Stimulated activated CD4-positive, alpha-beta T cell treated with anti-CD3 and anti-CD28 coated beads, Interleukin-15, amount 100 ng/mL, for 24 hours (primary cell): ENCODE measurements at regions not wholly inside any gene's neighbourhood (a gene's known extent, or its start where the extent isn't known, plus 50 kb on each side); places are given as distances from the start of the nearest gene placed in this dataset.
"Not testable (repeated sequence)": the region's sequence is repeated elsewhere in the genome, so short reads cannot be mapped to it uniquely, and the experiment has no call there.

ENCODE experiments used
- DNase-seq: peaks from one replicate; pipeline ENCODE4 v3.0.0-alpha.2; 2020

DNA sequence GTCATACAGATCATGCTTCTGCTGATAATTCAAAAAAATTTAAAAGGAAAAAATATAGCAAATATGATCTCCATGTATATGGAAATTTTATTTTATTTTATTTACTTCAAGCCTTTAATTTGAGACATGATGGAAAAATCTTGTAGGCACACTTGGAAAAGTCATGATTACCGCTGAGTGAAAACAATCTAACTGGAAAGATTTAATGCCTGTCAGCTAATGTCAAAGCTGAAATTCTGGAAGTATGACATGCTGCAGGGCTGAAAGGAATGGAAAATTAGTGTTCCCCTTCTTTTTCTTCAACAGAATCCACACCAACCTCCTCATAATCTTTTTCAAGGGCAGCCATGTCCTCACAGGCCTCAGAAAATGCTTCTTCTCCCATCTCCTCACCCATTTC, 58.2 kb downstream of the RPRM start:
- DNase-seq: no peak

DNA sequence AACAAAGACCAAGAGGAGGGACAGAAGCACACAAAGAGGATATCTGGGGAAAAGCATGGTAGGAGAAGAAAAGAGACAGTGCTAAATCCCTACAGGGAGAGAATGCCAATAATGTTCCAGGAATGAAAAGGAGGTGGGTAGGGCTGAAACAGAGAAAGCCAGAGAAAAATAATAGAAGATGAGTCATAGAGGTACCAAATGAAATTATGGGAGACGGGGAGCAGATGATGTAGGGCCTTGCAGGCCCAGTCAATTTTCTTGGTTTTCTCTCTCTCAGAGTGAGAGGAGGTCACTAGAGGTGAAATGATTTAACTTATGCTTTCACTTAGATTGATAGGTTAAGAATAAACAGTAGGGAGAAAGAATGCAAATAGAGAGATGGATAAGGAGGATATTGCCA, 61.5 kb downstream of the RPRM start:
- no peak for DNase-seq

DNA sequence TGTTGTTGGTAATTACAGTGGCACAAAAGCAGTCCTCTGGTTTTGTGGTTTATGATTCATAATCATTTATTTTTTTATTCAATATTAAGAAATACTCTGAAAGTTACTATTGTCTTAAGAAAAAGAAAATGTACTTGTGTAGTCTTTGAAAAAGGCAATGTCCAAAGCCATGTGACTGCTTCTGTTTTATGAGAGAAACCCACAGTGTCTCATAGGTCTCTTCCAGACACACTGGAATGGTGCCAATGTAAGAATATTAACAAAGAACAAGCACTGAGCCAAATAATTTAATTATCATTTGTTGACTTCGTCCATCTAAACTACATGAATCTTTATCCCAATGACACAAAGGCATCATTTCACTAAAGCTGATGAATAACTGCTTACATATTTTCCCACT, 62.5 kb downstream of the RPRM start:
- no peak for DNase-seq

DNA sequence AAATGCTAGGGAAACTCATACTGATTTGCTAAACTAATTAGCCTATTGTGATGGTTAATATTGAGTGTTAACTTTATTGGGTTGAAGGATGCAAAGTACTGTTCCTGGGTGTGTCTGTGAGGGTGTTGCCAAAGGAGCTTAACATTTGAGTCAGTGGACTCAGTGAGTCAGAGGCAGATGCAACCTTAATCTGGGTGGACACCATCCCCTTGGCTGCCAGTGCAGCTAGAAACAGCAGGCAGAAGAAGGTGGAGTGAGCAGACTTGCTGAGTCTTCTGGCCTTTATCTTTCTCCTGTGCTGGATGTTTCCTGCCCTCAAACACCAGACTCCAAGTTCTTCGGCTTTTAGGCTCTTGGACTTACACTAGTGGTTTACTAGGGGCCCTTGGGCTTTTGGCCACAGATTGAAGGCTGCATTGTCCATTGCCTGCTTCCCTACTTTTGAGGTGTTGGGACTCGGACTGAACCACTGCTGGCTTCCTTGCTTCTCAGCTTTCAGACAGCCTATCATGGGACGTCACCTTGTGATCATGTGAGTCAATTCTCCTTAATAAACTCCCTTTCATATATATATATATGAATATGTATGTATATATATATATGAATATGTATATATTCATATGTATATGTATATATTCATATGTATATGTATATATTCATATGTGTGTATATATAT, 69.7 kb downstream of the RPRM start:
- DNase-seq: no peak

DNA sequence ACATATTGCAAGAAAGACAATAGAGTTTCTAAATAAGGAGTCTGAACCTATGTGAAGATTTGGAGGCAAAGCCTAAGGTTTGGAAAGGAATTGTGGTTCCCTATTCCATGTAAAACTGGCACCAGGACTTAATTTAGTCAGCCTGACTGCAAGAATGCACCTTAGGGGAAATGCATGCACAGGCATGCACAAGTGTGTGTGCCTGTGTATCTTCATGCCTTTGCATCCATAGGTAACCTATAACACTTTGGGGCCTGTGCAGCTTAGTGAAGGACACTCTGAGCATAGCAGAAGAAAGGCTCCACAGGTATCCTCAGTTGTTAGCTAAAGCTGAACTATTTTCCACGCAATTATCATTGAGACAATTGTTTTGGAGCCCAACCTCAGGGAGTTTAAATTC, 73.4 kb downstream of the RPRM start:
- no peak for DNase-seq

DNA sequence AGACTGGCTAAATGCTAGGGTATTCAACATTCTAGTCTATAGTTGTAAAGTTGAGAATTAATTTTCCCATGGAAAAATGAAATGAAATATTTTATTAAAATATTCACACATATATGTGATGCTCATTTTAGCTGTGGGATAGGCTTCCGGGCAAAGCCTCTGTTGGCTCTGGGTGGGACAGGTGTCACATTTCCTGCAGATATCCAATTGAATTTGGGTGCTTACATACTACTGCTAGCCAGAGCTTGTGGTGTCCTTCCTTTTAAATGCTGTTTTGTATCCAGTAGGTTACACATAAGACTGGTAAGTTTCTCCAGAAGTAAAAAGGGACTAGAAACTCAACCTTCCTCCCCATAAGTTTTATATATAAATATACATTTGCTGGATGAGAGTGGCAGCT, 73.8 kb downstream of the RPRM start:
- DNase-seq: no peak

DNA sequence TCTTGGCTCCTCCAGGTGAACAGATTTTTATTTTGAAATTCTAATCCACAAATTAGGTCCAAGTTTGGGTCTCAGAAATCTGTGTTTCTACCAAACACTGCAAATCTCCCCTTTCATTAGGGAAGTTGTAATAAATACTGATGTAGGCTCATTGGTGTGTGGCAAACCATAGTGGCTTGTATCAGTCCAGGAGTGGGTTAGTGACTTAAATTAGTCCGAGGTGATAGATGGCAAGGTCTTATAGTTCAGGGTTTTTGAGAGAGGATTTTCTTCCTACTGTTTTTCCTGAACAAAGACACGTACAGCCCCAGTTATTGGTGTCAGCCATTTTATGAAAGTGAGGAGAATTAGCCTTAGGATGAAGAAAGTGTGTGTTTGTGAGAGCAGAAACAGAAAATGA, 74.6 kb downstream of the RPRM start:
- no peak for DNase-seq

DNA sequence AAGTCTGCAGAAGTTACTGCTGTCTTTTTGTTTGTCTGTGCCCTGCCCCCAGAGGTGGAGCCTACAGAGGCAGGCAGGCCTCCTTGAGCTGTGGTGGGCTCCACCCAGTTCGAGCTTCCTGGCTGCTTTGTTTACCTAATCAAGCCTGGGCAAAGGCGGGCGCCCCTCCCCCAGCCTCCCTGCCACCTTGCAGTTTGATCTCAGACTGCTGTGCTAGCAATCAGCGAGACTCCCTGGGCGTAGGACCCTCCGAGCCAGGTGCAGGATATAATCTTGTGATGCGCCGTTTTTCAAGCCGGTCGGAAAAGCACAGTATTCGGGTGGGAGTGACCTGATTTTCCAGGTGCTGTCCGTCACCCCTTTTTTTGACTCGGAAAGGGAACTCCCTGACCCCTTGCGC, 75.2 kb downstream of the RPRM start:
- not testable (repeated sequence) for DNase-seq

DNA sequence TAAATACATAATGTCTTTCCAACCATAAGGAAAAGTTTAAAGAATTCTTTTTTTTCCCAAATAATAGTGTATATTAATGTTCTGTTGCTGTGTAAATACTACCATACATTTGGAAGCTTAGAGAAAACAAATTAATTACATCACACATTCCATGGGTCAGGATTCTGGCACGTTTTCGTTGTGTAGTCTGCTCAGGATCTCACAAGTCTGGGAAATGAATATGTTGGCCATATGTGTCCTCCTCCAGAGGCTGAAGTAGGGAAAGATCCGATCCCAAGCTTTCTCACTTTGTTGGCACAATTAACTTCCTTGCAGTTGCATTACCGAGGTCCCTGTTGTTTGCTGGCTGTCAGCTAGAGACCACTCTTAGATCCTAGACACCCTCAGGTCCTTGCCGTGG, 83.9 kb downstream of the RPRM start:
- no peak for DNase-seq

DNA sequence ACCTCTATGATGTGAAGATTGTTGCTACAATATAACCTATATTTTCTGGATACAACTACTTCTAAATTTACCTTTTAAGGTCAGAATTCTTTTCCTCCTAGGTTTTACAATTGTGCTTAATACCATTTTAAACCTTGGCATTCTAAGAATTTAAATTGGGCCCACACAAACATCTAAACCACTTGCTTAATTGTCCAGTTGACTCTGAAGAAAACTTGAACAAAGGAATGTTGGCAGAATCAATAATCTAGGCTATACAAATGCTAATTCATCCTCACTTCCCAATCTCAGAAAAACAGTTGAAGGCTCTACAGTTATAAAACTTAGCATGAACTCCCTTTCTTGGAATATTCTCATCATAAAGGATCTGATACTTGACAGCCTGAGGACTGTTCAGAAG, 84.3 kb downstream of the RPRM start:
- DNase-seq: no peak

DNA sequence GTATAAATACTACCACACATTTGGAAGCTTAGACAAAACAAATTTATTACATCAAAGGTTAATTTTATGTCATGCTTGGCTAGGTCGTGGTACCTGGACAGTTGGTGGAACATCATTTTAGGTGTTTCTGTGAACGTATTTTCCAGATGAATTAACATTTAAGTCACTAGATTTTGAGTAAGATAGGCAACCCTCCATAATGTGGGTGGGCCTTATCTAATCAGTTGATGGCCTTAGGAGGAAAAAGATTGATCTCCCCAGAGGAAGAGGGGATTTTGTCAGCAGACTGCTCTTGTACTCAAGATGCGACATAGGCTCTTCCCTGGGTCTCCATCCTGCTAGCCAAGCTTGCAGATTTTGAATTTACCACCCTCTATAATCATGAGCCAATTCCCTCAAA, 85.0 kb downstream of the RPRM start:
- DNase-seq: no peak

DNA sequence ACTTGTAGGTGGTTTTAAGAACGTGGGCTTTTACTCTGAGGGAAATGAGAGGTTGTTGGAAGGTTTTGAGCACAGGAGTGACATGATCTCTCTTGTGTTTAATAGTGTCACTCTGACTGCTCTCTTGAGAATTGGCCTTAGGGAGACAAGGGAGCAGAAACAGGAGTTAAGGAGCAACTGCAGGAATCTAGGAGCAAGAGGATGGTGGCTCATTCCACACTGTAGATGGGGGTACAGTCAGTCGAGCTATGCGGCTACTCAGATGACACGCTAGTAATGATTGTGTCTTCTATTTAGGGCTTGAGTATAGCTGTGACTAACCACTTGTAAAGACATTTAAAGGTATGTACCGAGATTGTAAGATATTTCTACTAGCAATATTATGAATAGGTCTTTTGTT, 87.4 kb downstream of the RPRM start:
- DNase-seq: no peak

DNA sequence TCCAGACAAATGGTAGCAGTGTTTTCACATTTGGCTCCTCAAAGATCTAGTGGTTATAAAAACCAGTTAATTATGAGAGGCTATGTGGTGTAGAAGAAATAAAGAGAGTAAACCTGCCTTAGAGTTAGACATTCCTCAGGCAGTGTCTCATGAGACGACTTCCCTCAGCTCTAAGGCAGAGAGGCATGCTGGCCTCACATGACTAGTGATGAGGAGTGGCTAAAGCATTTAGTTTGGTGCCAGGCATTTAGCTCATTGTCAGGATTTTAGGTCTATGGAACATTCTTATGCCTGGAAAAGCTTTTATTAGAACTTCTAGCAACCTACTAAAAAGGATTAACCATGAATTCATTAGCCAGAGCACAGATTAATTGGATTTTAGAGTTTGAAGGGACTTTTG, 90.3 kb downstream of the RPRM start:
- no peak for DNase-seq

DNA sequence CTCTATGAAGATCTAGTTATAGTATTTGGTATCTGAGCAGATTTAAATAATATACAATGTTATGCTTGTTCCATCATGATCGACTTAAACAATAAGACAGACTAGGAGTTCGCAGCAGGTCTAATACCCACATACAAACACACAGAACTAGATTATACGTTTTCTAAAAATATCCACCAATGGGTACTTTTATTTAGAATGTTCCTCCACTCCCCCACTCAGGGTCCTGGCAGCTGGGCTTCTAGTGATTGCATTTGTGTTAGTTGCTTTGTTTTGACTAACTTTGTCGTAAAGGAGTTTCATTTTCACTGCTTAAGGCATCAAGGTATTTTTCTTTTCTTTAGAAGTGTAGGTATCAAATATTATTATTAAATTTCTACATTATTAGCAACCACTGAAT, 91.4 kb downstream of the RPRM start:
- DNase-seq: no peak

DNA sequence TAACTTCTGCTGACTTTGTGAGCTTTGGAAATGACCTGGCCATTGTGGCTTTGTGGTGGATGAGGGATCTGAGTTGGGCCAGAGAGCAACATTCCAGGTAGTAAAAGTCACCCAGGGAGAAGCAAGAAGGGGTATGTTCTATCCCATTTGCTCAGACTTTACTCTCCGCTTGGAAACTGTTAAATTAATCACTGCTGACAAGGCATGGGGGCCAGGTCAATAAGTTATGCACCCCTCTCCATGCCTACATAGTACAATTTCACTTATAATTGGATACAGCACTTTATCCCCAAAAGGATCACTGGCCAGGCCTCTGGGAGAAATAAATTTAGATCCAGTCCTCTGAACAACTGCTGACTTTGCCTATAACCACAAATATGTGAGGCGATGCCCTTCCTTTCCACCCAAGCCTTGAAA, 92.1 kb downstream of the RPRM start:
- DNase-seq: no peak

DNA sequence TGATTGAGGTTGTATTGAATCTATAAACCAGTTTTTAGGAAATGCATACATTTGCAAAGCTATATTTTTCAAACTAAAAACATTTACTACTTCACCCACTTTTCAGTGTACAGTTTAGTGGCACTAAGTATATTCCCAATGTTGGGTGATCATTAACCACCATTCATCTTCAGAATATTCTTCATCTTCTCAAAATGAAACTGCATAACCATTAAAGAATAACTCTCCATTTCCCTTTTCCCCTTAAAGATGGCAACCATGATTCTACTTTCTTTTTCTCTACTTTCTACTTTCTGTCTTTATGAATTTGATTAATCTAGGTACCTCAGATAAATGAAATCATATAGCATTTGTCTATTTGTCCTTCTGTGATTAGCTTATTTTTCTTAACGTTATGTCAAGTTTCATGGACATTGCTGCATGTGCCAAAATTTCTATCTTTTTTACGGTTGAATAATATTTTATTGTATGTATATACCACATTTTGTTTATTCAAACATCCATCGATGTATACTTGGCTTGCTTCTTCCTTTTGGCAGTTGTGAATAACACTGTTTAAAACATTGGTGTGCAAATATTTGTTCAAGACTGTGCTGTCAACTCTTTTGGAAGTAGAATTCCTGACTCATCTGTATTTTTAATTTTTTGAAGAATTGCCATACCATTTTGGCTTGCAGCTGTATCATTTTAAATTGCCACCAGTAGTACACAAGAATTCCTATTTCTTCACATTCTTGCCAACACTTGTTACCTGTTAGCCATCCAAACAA, 104.9 kb downstream of the RPRM start:
- no peak for DNase-seq

DNA sequence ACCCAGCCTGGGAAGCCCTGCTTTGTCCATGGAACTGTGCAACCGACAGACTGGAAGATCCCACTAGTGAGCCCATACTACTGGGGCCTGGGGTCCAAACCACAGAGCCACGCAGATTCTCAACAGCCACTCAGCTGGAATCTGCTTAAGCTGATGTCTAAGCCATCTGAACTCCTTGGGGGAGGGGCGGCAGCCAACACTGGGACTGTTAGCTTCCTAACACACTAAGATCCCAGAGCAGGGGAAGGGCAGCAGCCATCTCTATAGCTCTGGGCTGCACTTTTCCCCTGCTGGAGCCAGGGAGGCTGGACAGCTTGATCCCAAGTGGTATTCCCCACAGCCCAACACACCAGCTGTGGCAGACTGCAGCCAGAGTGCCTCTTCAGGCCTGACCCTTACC, 118.3 kb downstream of the RPRM start:
- DNase-seq: no peak

DNA sequence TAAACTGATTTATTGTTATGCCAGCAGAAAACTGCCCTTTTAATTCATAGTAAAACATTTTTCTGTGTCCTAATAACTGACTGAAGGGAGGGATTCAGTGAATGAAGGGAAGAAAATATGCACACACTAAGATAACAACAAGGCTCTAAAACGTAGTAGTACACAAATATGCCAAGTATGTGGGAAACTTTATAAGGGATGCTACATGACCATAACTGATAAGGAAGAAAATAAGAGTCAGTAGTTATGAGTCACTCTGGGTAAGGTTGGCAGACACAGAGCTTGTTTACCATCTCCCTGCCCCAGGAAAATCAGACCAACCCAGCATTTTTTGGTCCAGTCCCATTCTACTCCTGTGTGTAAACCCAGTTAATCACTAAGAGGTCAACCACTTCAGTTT, 124.2 kb downstream of the RPRM start:
- no peak for DNase-seq

DNA sequence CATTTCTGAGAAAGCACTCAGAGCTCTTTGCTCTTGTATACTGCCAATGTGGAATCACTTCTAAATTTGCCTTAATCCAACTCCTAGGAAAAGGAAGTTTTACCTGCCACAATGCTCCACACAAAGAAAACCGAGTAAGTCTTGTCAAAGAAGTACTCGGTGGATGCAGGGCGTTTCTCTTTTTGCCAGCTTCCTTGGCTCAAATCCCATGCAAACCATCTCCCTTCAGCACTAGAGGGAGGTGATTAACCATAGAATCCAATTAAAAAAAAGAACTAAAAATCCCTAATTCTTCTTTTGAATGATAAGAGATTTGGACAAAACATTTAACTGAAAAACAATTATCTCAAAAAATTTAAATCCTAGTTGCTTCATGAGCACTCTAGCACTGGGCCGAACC, 129.0 kb downstream of the RPRM start:
- DNase-seq: no peak

DNA sequence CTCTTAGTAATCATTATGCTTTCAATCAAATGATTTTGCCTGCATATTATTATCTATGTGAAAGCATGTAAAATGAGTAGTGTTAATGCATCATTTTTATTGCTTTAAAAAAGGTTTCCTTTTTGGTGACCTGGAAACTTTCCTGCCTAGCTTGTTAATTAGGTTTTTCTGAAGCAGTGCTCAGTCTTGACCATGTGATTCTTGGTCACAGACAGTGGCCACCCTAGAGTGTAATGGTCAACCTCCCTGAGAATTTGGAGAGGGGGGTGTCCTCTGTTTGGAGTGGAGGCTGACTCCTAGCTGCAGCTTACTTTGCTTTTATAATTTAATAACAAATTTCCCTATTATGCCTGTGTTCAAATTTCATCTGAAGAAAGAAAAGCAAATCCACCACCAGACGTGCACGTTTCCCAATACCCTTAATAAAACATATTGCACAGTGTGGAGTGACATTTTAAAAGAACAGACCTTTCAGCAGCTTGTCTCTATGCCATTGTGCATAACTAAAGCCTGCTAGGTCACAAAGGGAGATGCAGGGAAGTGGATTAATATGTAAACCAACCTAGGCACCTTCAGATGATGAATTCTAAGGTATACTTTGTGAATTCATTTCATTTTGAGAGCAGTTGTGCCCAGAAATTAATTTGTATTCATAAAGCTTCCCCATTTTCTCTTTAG, 130.6 kb downstream of the RPRM start:
- no peak for DNase-seq

DNA sequence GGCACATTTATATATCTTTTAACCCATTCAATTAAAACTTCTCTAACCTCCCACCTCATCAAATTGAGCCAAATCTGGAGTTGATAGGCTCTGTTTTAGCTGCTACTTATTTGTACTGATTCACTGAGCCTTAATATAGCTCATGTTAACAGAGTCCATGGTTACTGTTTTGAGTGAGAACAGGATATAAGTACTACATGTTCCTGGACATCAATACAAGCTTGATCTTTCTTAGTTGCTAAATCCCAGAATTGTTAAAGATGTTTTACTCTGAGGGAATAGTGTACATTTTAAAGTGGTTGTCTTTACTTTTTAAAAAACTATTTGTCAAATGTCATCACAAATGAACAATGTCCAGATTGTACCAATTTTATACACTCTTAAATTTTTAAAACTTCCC, 157.7 kb downstream of the RPRM start:
- no peak for DNase-seq

DNA sequence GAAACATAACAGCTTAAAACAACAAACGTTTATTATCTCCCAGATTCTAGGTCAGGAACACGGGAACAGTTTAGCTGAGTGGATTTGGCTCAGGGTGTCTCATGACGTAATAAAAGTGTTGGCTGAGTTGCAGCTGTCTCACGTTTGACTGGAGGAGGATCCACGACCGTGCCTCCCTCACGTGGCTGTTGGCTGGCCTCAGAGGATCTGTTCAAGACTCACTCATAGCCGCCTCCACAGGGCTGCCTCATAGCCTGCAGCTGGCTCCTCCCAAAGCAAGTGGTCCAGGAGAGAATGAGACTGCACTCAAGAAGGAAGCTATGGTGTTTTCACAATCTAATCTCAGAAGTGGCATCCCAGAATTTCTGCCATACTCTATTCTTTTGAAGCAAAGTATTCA, 167.1 kb downstream of the RPRM start:
- no peak for DNase-seq

DNA sequence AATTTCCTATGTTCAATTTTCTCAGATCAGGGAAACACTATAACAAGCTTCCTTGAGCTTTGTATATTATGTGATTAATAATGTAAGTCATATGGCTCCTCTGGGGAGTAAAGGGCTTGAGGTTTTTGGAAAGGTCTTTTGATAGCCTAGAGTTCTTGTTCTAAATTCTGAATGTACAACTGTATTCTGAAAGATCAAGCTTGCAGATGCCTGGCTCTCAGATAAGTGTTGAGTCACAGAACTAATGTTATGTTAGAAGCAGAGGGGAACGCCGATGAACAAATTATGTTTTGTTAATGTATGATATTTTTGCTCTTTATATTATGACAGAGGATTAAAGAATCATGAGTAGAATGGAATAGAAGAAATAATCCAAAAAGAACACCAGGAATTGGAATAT, 170.1 kb downstream of the RPRM start:
- DNase-seq: no peak

DNA sequence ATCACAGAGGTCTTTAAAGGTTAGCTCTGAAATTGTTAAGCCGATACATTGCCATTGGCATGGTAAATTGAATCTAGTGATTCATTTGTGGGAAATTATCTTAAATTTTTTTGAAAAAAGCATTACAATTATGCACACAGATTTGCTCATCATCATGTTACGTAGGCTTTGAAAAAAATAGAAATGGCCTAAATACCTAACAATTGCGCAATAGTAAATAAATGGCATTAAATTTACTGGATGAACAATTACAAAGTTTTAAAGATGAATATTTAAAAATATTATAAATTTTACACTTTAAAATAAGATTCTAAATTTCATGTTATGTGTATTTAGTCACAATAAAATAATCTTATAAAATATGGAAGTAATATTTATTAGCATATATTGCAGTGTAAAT, 171.3 kb downstream of the RPRM start:
- no peak for DNase-seq
